Activated naive CD8-positive, alpha-beta T cell treated with anti-CD3 and anti-CD28 coated beads, Interleukin-2, amount 10 ng/mL, durations not matched to agents 7 days and 5 days (primary cell): ENCODE measurements at regions not wholly inside any gene's neighbourhood (a gene's known extent, or its start where the extent isn't known, plus 50 kb on each side); places are given as distances from the start of the nearest gene placed in this dataset.

ENCODE experiments used
- ATAC-seq: fragments of 150-1000 bp; cut with Tn5 transposase; one replicate; pipeline ENCODE4 v1.10.0; 2021; ENCODE audit warnings: low read depth, moderate library complexity
- POLR2A ChIA-PET: fragments of 350-600 bp; sonication (Branson Sonifier 250); formaldehyde crosslinking; loops from one replicate; lab custom pipeline; 2021; ENCODE audit warnings: antibody characterized with exemption; lab: Charles Lee
- DNase-seq: peaks from one replicate; pipeline ENCODE4 v3.0.0; 2021
- H3K27ac Mint-ChIP-seq: one replicate; pipeline ENCODE4 v1.8.0; 2022; ENCODE audit warnings: mild to moderate bottlenecking, mixed read lengths
- H3K27me3 Mint-ChIP-seq: one replicate; pipeline ENCODE4 v1.8.0; 2022; ENCODE audit warnings: mild to moderate bottlenecking, moderate library complexity, mixed read lengths
- H3K36me3 Mint-ChIP-seq: one replicate; pipeline ENCODE4 v1.8.0; 2021; ENCODE audit warnings: mild to moderate bottlenecking, mixed read lengths
- H3K4me1 Mint-ChIP-seq: one replicate; pipeline ENCODE4 v1.8.0; 2021; ENCODE audit warnings: mixed read lengths
- H3K4me3 Mint-ChIP-seq: one replicate; pipeline ENCODE4 v1.8.0; 2022; ENCODE audit warnings: mild to moderate bottlenecking, moderate library complexity, mixed read lengths
- H3K9me3 Mint-ChIP-seq: one replicate; pipeline ENCODE4 v1.8.0; 2021; ENCODE audit warnings: mixed read lengths

DNA sequence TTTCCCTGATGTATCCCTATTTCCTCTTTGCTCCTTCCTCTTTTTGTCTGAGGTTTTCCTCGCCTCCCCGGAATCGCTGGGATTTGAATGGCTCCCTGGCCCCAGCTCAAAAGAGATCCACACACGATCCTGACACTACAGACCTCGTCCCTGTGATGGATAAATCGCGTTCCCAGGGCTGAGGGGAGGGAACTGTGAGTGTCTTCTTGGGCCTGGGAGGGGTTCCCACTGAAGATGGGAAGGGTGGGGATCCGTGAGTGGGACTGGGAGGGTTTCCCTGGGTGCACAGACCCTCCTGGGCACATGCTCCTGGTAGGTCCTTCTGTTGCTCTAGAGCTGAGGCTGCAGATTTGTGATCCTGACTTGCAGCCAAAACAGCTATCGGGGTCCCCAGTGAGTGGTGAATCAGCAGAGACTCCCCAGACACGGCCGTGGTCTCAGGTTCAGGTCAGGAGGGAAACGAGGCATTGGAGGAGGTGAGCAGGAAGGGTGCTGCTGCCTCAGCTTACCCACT lies 591.0 kb downstream of the PTPRU start:
- H3K27me3 Mint-ChIP-seq: peaks cover 5% of the 10 kb centered on the region
- H3K9me3 Mint-ChIP-seq: no peaks in the 10 kb centered on the region
- H3K4me1 Mint-ChIP-seq: no peaks in the 10 kb centered on the region
- no peaks in the 10 kb centered on the region for H3K36me3 Mint-ChIP-seq
- no peak overlapping the region for H3K27ac Mint-ChIP-seq
- DNase-seq (no peak), ATAC-seq (no peak)
- H3K4me3 Mint-ChIP-seq: no peak overlapping the region
- POLR2A ChIA-PET: no interaction called here

DNA sequence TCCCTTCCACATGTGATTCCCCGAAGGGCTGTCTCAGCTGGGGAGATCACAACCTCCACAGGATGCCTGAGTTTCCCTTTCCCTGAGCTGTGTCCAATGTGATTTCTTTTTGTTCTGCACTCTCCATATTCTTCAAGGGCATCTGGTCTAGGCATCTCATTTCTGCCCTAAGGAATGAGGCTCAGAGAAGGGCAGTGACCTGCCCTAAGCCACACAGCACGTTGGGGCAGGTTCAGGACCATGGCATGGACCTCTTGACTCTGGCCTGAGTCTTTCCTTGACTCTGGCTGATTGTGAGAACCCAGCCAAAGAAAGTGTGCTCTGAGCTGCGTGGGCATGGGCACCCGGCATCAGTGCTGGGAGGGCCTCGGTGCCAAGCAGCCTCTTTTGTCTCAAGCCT lies 590.3 kb downstream of the PTPRU start:
- Mint-ChIP-seq H3K9me3 (no peaks in the 10 kb centered on the region), H3K36me3 (no peaks in the 10 kb centered on the region), H3K4me3 (no peak overlapping the region), H3K27ac (no peak overlapping the region), H3K27me3 (peaks cover 5% of the 10 kb centered on the region), H3K4me1 (no peaks in the 10 kb centered on the region)
- ATAC-seq: no peak
- POLR2A ChIA-PET: no interaction called here
- DNase-seq: no peak

DNA sequence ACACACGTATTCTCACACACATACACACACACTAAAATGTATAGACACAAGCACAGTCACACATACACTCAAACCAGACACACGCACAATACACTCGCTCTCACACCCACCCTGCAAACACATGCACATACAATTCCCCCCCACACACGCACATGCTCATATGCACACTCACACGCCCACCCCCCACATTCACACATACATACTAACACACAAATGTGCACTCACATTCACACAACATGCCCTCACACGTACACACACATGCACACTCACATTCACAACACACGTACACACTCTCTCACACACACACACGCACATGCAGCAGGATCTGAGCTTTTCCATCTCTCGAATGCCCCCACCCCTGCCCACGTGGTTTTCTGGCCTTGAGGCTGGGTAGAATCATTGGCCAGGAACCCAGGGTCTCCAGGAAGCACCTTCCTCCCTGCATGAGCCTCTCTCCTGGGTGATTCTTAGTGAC lies 589.7 kb downstream of the PTPRU start:
- peaks cover 5% of the 10 kb centered on the region for H3K27me3 Mint-ChIP-seq
- DNase-seq (no peak), ATAC-seq (no peak)
- POLR2A ChIA-PET: no interaction called here
- no peak overlapping the region for H3K27ac Mint-ChIP-seq
- H3K4me3 Mint-ChIP-seq: no peak overlapping the region
- no peaks in the 10 kb centered on the region for H3K36me3 Mint-ChIP-seq
- H3K4me1 Mint-ChIP-seq: no peaks in the 10 kb centered on the region
- H3K9me3 Mint-ChIP-seq: no peaks in the 10 kb centered on the region

DNA sequence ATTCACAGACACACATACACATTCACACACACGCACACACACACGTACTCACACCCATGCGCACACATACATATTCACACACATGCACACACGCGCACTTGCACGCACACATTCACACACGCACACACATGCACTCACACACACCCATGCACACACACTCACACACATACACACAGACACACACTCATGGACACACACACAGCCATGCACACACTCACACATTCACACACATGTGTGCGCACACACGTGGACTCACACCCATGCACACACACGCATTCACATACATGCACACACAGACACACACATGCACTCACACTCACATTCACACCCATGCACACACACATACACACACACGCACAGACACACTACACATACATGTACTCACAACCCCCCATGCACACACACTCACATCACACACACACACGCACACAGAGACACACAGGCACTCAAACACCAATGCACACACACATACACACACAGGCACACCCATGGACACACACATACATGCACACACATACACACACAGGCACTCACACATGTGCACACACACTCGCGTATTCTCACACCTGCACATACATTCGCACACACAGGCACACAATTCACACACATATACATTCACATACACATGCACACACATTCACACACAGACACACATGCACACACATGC lies 589.1 kb downstream of the PTPRU start:
- ATAC-seq: no peak
- H3K4me1 Mint-ChIP-seq: no peaks in the 10 kb centered on the region
- POLR2A ChIA-PET: no interaction called here
- H3K4me3 Mint-ChIP-seq: no peak overlapping the region
- no peak overlapping the region for H3K27ac Mint-ChIP-seq
- H3K27me3 Mint-ChIP-seq: peaks cover 5% of the 10 kb centered on the region
- DNase-seq: no peak
- H3K9me3 Mint-ChIP-seq: no peaks in the 10 kb centered on the region
- no peaks in the 10 kb centered on the region for H3K36me3 Mint-ChIP-seq

DNA sequence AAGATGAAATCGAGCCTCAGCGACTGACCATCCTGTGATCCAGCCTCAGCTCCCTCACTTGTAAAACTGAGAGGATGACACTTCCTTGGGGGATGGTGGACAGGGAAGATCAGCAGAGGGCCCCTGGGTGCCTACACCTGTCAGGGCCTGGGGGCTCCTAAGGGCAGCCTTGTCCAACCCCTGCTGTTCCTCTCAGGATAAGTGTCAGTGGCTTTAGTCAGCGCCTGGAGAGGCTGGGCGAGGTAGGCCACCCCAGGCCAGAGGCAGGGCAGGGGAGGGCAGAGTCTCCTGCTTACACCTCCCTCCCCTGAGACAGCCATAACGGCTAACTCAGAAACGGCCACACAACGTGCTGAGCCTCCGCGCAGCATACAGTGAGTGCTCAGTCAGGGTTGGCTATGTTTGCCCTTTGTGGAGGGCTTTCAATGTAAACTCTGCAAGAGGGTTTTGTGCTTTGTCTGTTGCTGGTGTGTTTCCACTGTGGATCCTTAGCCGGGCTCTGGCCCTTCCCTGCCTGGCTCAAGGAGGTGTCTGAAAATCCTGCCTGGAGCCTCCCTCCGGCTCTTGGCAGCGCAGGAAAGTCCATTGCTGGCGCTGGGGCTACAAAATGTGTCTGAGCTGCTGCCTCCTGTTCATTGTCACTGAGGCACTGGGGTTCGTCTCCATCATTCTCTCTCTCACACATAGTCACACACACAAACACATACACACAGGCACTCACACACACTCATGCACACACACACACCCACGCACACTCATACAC lies 588.4 kb downstream of the PTPRU start:
- DNase-seq (no peak), ATAC-seq (no peak)
- Mint-ChIP-seq H3K27ac (no peak overlapping the region), H3K9me3 (no peaks in the 10 kb centered on the region), H3K4me1 (no peaks in the 10 kb centered on the region), H3K27me3 (peaks cover 5% of the 10 kb centered on the region), H3K4me3 (no peak overlapping the region), H3K36me3 (no peaks in the 10 kb centered on the region)
- POLR2A ChIA-PET: no interaction called here

DNA sequence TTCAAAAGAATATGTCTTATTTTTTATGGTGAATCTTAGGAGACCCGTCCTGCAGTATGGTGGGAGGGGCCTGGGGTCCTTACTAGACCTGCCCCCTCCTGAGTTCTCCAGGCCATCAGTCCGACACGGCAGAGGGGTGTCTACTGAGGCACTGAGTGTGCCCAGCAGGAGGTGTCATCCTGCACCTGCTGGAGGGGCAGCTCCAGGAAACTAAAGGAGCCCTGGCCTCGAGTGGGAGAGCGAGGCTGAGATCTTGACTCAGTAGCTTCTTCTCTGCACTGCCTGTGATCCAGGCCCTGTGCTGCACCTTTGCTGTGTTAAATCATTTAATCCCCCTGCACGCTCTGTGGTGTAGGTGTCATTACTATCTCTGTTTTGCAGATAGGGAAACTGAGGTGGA lies 587.7 kb downstream of the PTPRU start:
- Mint-ChIP-seq H3K9me3 (no peaks in the 10 kb centered on the region), H3K4me3 (no peak overlapping the region), H3K36me3 (no peaks in the 10 kb centered on the region), H3K4me1 (no peaks in the 10 kb centered on the region), H3K27me3 (peaks cover 9% of the 10 kb centered on the region), H3K27ac (no peak overlapping the region)
- POLR2A ChIA-PET: no interaction called here
- ATAC-seq (no peak), DNase-seq (no peak)

DNA sequence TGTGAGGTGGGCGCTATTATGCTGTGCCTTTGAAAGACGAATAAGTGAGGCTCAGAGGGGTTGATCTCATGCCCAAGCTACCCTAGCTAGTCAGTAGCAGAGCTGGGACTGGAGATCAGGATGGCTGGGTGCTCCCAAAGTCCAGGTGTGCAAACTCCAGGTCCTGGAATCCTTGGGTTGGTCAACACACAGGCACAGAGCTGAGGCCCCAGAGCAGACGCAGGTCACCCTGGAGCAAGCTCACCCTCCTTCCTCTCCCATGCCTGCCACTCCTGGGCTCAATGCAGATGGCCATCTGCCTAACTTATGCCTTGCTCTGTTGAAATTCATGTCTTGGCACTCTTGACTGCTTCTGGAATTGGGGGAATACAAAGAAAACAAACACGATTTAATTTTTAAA lies 587.2 kb downstream of the PTPRU start:
- no peaks in the 10 kb centered on the region for H3K36me3 Mint-ChIP-seq
- no peak for ATAC-seq
- no peak overlapping the region for H3K27ac Mint-ChIP-seq
- H3K27me3 Mint-ChIP-seq: peaks cover 11% of the 10 kb centered on the region
- H3K4me1 Mint-ChIP-seq: no peaks in the 10 kb centered on the region
- H3K4me3 Mint-ChIP-seq: no peak overlapping the region
- POLR2A ChIA-PET: no interaction called here
- DNase-seq: no peak
- no peaks in the 10 kb centered on the region for H3K9me3 Mint-ChIP-seq

DNA sequence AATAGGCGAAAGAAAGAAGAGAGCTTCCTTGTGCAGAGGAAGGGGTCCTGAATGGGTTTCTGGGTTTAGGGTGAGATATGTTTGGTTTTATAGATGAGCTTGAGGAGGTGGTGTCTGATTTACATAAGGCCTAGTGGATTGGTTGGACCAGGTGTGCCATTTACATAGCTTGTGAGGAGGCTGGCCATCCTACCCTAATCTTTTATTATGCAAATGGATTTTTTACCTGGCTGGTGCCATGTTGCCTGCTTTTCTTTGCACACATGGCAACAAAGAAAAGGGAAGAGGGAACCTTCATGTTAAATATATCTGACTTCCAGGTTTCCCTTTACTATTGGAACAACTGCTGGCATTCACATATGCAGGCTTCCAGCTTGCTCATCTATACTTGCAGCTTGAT lies 585.3 kb downstream of the PTPRU start:
- H3K36me3 Mint-ChIP-seq: no peaks in the 10 kb centered on the region
- H3K4me3 Mint-ChIP-seq: no peak overlapping the region
- no peak overlapping the region for H3K27ac Mint-ChIP-seq
- peaks cover 16% of the 10 kb centered on the region for H3K27me3 Mint-ChIP-seq
- no peaks in the 10 kb centered on the region for H3K4me1 Mint-ChIP-seq
- ATAC-seq (no peak), DNase-seq (no peak)
- POLR2A ChIA-PET: no interaction called here
- no peaks in the 10 kb centered on the region for H3K9me3 Mint-ChIP-seq

DNA sequence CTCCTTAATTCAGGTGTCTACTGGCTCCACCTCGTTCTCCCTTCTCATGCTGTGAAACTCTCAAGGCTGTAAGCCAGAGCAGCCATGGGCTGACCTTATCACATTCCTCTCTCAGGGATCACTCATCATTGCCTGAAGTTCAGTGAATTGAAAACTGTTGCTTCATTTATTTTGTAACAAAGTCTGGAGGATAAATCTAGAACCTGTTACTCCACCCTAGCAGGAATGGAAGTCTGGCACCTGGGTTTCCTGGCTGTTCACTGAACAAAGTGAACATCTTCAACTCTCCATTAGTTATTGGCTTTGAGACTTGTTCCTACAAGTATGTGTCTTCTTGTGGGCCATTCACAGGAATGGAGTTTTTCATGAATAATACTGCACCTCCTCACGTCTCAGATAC lies 584.1 kb downstream of the PTPRU start:
- no peak overlapping the region for H3K4me3 Mint-ChIP-seq
- H3K36me3 Mint-ChIP-seq: no peaks in the 10 kb centered on the region
- POLR2A ChIA-PET: no interaction called here
- DNase-seq (no peak), ATAC-seq (no peak)
- H3K27ac Mint-ChIP-seq: no peak overlapping the region
- H3K4me1 Mint-ChIP-seq: no peaks in the 10 kb centered on the region
- H3K27me3 Mint-ChIP-seq: peaks cover 22% of the 10 kb centered on the region
- H3K9me3 Mint-ChIP-seq: no peaks in the 10 kb centered on the region

DNA sequence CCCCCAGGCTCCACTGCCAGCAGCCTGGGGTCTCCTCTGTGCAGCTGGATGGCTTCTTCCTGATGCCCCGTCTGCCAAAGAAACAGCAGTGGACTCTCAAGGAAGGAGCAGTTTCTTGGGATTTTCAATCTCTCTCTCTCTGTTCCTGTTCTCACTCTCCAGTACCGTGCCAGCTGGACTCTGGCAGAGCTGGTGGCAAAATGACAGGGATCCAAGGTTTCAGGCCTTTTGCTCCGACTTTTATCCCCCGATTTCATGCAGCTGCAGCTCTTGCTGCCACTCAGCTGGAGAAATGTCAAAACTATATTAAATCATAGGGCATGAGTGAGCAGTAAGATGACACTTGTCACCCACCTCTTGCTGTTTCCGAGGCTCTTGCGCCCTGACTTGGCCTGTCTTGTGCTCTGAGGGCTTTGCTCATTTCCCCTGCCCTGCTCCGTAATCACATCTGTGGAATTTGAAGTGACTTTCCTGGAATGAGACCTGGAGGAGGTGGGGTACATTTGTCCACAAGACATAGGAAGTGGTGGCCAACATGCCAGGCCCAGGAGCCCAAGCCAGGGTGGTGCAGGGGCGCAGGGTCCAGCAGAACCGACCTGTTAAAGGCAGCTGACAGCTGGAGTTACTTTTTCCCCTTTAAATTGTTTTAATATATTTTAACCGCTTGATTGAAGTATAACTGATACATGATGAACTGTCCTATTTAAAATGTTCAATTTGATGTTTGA lies 576.2 kb downstream of the PTPRU start:
- no peak for DNase-seq
- Mint-ChIP-seq H3K27ac (no peak overlapping the region), H3K4me1 (no peaks in the 10 kb centered on the region), H3K27me3 (peaks cover 24% of the 10 kb centered on the region), H3K4me3 (no peak overlapping the region), H3K36me3 (no peaks in the 10 kb centered on the region), H3K9me3 (no peaks in the 10 kb centered on the region)
- ATAC-seq: no peak
- POLR2A ChIA-PET: no interaction called here

DNA sequence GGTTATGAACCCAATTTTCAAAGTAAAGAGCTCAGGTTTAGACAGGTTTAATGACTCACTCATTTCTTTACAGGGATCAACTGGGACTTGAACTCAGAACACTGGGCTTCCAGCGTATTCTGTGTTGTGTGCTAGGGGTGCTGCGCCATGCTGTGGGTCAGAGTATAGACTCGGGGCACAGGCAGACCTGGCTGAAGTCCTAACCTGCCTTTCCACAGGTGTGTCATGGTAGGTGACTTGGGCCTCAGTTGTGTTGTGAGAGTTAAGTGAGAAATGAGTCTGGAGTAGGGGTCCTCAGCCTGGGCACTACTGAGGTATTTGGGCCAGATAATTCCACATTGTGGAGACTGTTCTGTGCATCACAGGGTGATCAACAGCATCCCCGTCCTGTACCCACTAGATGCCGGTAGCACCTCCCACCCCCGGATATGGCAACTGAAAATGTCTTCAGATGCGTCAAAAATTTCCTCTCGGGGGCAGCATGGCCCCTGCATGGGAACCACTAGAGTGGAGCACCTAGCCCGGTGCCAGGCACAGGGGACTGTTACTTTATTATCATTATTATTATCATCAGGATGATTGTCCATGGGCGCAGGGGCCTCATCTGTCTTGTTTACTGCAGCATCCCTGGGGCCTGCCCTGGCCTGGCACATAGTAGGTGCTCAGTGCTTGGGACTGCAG lies 575.5 kb downstream of the PTPRU start:
- no peak overlapping the region for H3K4me3 Mint-ChIP-seq
- POLR2A ChIA-PET: no interaction called here
- DNase-seq: no peak

DNA sequence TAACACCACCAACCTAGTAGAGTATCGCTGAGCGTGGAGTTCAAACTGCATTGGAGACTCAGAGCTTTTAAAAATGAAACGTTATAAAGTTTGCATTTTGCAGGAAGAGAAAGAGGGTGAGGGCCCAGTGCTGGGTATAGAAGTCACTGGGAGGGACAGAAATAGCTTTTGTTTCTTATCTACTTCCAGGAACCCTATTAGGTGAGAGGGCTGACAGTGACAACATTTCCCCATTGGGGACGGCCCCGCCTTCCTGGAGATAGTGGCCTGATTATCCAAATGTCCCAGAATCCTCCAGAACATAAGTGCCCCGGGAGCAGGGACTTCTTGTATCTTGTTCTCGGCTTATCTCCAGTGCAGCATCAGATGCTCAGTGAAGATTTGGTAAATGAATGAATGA lies 574.9 kb downstream of the PTPRU start:
- H3K27me3 Mint-ChIP-seq: peaks cover 17% of the 10 kb centered on the region
- H3K36me3 Mint-ChIP-seq: no peaks in the 10 kb centered on the region

More for the DNA sequence above, 575.5 kb downstream of the PTPRU start:
- no peaks in the 10 kb centered on the region for H3K4me1 Mint-ChIP-seq
- H3K27me3 Mint-ChIP-seq: peaks cover 18% of the 10 kb centered on the region
- no peak overlapping the region for H3K27ac Mint-ChIP-seq
- ATAC-seq: no peak
- H3K36me3 Mint-ChIP-seq: no peaks in the 10 kb centered on the region
- H3K9me3 Mint-ChIP-seq: no peaks in the 10 kb centered on the region

More for the DNA sequence above, 574.9 kb downstream of the PTPRU start:
- Mint-ChIP-seq H3K4me3 (no peak overlapping the region), H3K9me3 (no peaks in the 10 kb centered on the region), H3K4me1 (no peaks in the 10 kb centered on the region), H3K27ac (no peak overlapping the region)
- POLR2A ChIA-PET: no interaction called here
- no peak for ATAC-seq
- DNase-seq: no peak
